SU-DHL-6 (cell line): ENCODE measurements at regions not wholly inside any gene's neighbourhood (a gene's known extent, or its start where the extent isn't known, plus 50 kb on each side); places are given as distances from the start of the nearest gene placed in this dataset.

Experiments
- H2AFZ ChIP-seq: fragments of 200-600 bp; sonication (generic); 2 replicates; pipeline ENCODE4 v1.6.1; 2014; ENCODE audit warnings: low read depth, mild to moderate bottlenecking, moderate library complexity, mixed read lengths, antibody characterized with exemption, low read length; ENCODE audit not compliant: severe bottlenecking
- H3F3A ChIP-seq: fragments of 200-600 bp; shearing (Covaris generic); 2 replicates; pipeline ENCODE4 v1.6.0; 2016; ENCODE audit warnings: antibody characterized with exemption, mild to moderate bottlenecking; ENCODE audit not compliant: insufficient read depth
- H3K27ac ChIP-seq: fragments of 200-600 bp; sonication (generic); 2 replicates; pipeline ENCODE4 v1.5.1; 2016; ENCODE audit warnings: low read depth, mild to moderate bottlenecking, low read length, moderate library complexity, mixed read lengths
- H3K27me3 ChIP-seq: fragments of 200-600 bp; sonication (generic), shearing (Covaris generic); 2 replicates; pipeline ENCODE4 v1.6.0; 2014; ENCODE audit warnings: mild to moderate bottlenecking, low read length
- H3K36me3 ChIP-seq: fragments of 200-600 bp; sonication (generic); 2 replicates; pipeline ENCODE4 v1.6.1; 2014; ENCODE audit warnings: mild to moderate bottlenecking, low read length, mixed read lengths
- H3K4me2 ChIP-seq: fragments of 300-600, 200-600 bp; shearing (Covaris generic), sonication (generic); 2 replicates; pipeline ENCODE4 v1.6.0; 2014; ENCODE audit warnings: low read length, low read depth, mild to moderate bottlenecking; ENCODE audit not compliant: poor library complexity, severe bottlenecking
- H3K4me3 ChIP-seq: fragments of 200-600 bp; sonication (generic); 2 replicates; pipeline ENCODE4 v1.5.1; 2014; ENCODE audit warnings: antibody characterized with exemption, low read length, mild to moderate bottlenecking, mixed read lengths; ENCODE audit not compliant: insufficient read depth, poor library complexity, severe bottlenecking
- H3K79me2 ChIP-seq: fragments of 200-600 bp; sonication (generic); 2 replicates; pipeline ENCODE4 v1.6.1; 2014; ENCODE audit warnings: mild to moderate bottlenecking, low read length, moderate library complexity; ENCODE audit not compliant: insufficient read depth
- H3K9ac ChIP-seq: fragments of 200-600 bp; sonication (generic); 2 replicates; pipeline ENCODE4 v1.7.0; 2014; ENCODE audit warnings: mild to moderate bottlenecking, low read length
- H3K9me2 ChIP-seq: fragments of 200-600 bp; sonication (generic); replicated peaks from 2 replicates; pipeline ENCODE4 v1.6.1; 2014; ENCODE audit warnings: low read length; ENCODE audit not compliant: insufficient read depth
- H3K9me3 ChIP-seq: fragments of 200-600 bp; sonication (generic); 2 replicates; pipeline ENCODE4 v1.6.1; 2014; ENCODE audit warnings: low read length, mixed read lengths; ENCODE audit not compliant: insufficient read depth
- H4K20me1 ChIP-seq: fragments of 200-600 bp; sonication (generic); 2 replicates; pipeline ENCODE4 v1.6.1; 2014; ENCODE audit warnings: low read depth, mild to moderate bottlenecking, antibody characterized with exemption, low read length, moderate library complexity, mixed read lengths
- EZH2phosphoT487 ChIP-seq: fragments of 200-600 bp; sonication (generic), shearing (Covaris generic); conservative IDR thresholded peaks from 2 replicates; pipeline ENCODE4 v1.6.1; 2018; ENCODE audit warnings: mild to moderate bottlenecking, antibody characterized with exemption, low read length, moderate library complexity, mixed read lengths
- TF ChIP-seq, protein P1 (sequence below): fragments of 200-600 bp; sonication (generic); IDR thresholded peaks from one replicate; pipeline ENCODE4 v1.5.1; 2017; ENCODE audit warnings: antibody characterized with exemption, mild to moderate bottlenecking, low read length, moderate library complexity; ENCODE audit not compliant: insufficient read depth, poor library complexity, severe bottlenecking

- Histone ChIP-seq H3K79me2 (no peaks in the 10 kb centered on the region), H3K9me3 (no peaks in the 10 kb centered on the region), H3K9ac (no peak overlapping the region), H3K27me3 (no peaks in the 10 kb centered on the region), H3K4me2 (no peak overlapping the region), H3K36me3 (no peaks in the 10 kb centered on the region), H3K4me3 (no peak overlapping the region), H3F3A (no peaks in the 10 kb centered on the region), H4K20me1 (no peaks in the 10 kb centered on the region), H2AFZ (no peak overlapping the region), H3K9me2 (no peaks in the 10 kb centered on the region), H3K27ac (no peak overlapping the region)
- no peak for TF ChIP-seq EZH2phosphoT487
- TF ChIP-seq, protein P1, sequence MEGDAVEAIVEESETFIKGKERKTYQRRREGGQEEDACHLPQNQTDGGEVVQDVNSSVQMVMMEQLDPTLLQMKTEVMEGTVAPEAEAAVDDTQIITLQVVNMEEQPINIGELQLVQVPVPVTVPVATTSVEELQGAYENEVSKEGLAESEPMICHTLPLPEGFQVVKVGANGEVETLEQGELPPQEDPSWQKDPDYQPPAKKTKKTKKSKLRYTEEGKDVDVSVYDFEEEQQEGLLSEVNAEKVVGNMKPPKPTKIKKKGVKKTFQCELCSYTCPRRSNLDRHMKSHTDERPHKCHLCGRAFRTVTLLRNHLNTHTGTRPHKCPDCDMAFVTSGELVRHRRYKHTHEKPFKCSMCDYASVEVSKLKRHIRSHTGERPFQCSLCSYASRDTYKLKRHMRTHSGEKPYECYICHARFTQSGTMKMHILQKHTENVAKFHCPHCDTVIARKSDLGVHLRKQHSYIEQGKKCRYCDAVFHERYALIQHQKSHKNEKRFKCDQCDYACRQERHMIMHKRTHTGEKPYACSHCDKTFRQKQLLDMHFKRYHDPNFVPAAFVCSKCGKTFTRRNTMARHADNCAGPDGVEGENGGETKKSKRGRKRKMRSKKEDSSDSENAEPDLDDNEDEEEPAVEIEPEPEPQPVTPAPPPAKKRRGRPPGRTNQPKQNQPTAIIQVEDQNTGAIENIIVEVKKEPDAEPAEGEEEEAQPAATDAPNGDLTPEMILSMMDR: no peak
Observed at GRCh38 chr5:30414078-30414477, 779.4 kb upstream of the CDH6 start.

GRCh38 chr5:30413540-30413939, 779.9 kb upstream of the CDH6 start:
- no peak overlapping the region for H3K4me2 ChIP-seq
- no peaks in the 10 kb centered on the region for H3F3A ChIP-seq
- TF ChIP-seq, protein P1: no peak
- TF ChIP-seq EZH2phosphoT487: no peak
- H4K20me1 ChIP-seq: no peaks in the 10 kb centered on the region
- no peak overlapping the region for H3K4me3 ChIP-seq
- H3K36me3 ChIP-seq: no peaks in the 10 kb centered on the region
- H2AFZ ChIP-seq: no peak overlapping the region
- H3K27me3 ChIP-seq: no peaks in the 10 kb centered on the region
- no peaks in the 10 kb centered on the region for H3K9me3 ChIP-seq
- H3K79me2 ChIP-seq: no peaks in the 10 kb centered on the region
- no peak overlapping the region for H3K27ac ChIP-seq
- no peaks in the 10 kb centered on the region for H3K9me2 ChIP-seq
- H3K9ac ChIP-seq: no peak overlapping the region

- no peak overlapping the region for H3K9ac ChIP-seq
- H3F3A ChIP-seq: no peaks in the 10 kb centered on the region
- H3K9me2 ChIP-seq: no peaks in the 10 kb centered on the region
- no peaks in the 10 kb centered on the region for H3K36me3 ChIP-seq
- H4K20me1 ChIP-seq: no peaks in the 10 kb centered on the region
- no peak overlapping the region for H3K4me3 ChIP-seq
- no peaks in the 10 kb centered on the region for H3K27me3 ChIP-seq
- H3K4me2 ChIP-seq: no peak overlapping the region
- no peak overlapping the region for H2AFZ ChIP-seq
- TF ChIP-seq, protein P1: no peak
- TF ChIP-seq EZH2phosphoT487: no peak
- H3K79me2 ChIP-seq: no peaks in the 10 kb centered on the region
- no peaks in the 10 kb centered on the region for H3K9me3 ChIP-seq
- no peak overlapping the region for H3K27ac ChIP-seq
Observed at GRCh38 chr5:30405821-30406220, 787.7 kb upstream of the CDH6 start.
